SK-N-SH (cell line): ENCODE measurements at regions not wholly inside any gene's neighbourhood (a gene's known extent, or its start where the extent isn't known, plus 50 kb on each side); places are given as distances from the start of the nearest gene placed in this dataset.

Experiments used
- CTCF ChIA-PET: fragments of 300-600, 350-600 bp; formaldehyde crosslinking; extraction: SDS; loops from one replicate; lab custom pipeline; 2021; lab: Yijun Ruan, JAX
- POLR2A ChIA-PET: fragments of 350-600 bp; sonication (Branson Sonifier 250); formaldehyde crosslinking; extraction: SDS; loops from one replicate; lab custom pipeline; 2020; ENCODE audit warnings: antibody characterized with exemption, inconsistent platforms; lab: Yijun Ruan, JAX
- DNase-seq: peaks from one replicate; pipeline ENCODE4 v3.0.0; 2012
- H2AFZ ChIP-seq: fragments of 200-600 bp; sonication (generic); 2 replicates; pipeline ENCODE4 v1.8.1; 2016; ENCODE audit warnings: antibody characterized with exemption, mild to moderate bottlenecking, low read depth
- H3F3A ChIP-seq: fragments of 200-600 bp; sonication (generic); replicated peaks from 2 replicates; pipeline ENCODE3; 2016; ENCODE audit warnings: antibody characterized with exemption, mild to moderate bottlenecking; ENCODE audit not compliant: insufficient read depth
- H3K27ac ChIP-seq, 2 experiments: fragments of 200-500 bp in 1 of 2; fragments of 200-600 bp in 1 of 2; sonication (Bioruptor generic) in 1 of 2; sonication (generic), shearing (Covaris generic) in 1 of 2; 2 replicates each; pipeline versions ENCODE4 v1.5.1 to v1.6.1; 2014 to 2016; ENCODE audit warnings: low read depth in 2 of 2, inconsistent platforms in 1 of 2, low read length in 1 of 2, mild to moderate bottlenecking in 1 of 2, mixed read lengths in 1 of 2
- H3K27me3 ChIP-seq: fragments of 200-600 bp; sonication (generic), shearing (Covaris generic); 2 replicates; pipeline ENCODE4 v1.6.1; 2016; ENCODE audit warnings: mixed run types; ENCODE audit not compliant: insufficient read depth
- H3K36me3 ChIP-seq, 2 experiments: fragments of 200-500 bp in 1 of 2; fragments of 200-600 bp in 1 of 2; sonication (Bioruptor generic) in 1 of 2; sonication (generic) in 1 of 2; replicated peaks in 1 of 2; 2 replicates each; pipeline versions ENCODE3 to v1.5.1; 2014 to 2016; ENCODE audit warnings: low read length in 1 of 2, mild to moderate bottlenecking in 1 of 2; ENCODE audit not compliant: insufficient read depth in 2 of 2, control insufficient read depth in 1 of 2
- H3K4me1 ChIP-seq, 2 experiments: fragments of 200-500 bp in 1 of 2; fragments of 200-600 bp in 1 of 2; sonication (Bioruptor generic) in 1 of 2; sonication (generic), shearing (Covaris generic) in 1 of 2; 2 replicates each; pipeline versions ENCODE4 v1.5.1 to v1.6.1; 2014 to 2016; ENCODE audit warnings: low read depth in 1 of 2, low read length in 1 of 2, mixed run types in 1 of 2; ENCODE audit not compliant: insufficient read depth in 2 of 2, control insufficient read depth in 1 of 2
- H3K4me2 ChIP-seq: fragments of 200-600 bp; sonication (generic), shearing (Covaris generic); 2 replicates; pipeline ENCODE4 v1.6.1; 2017; ENCODE audit warnings: mixed run types
- H3K4me3 ChIP-seq, 2 experiments: fragments of 200-500 bp in 1 of 2; fragments of 200-600 bp in 1 of 2; sonication (Bioruptor generic) in 1 of 2; sonication (generic), shearing (Covaris generic) in 1 of 2; 2 replicates each; pipeline versions ENCODE4 v1.5.1 to v1.8.1; 2014 to 2016; ENCODE audit warnings: low read depth in 2 of 2, inconsistent platforms in 1 of 2, low read length in 1 of 2, mild to moderate bottlenecking in 1 of 2, mixed read lengths in 1 of 2, moderate library complexity in 1 of 2
- H3K79me2 ChIP-seq: fragments of 200-600 bp; sonication (generic); 2 replicates; pipeline ENCODE4 v1.8.1; 2017; ENCODE audit warnings: mild to moderate bottlenecking; ENCODE audit not compliant: insufficient read depth
- H3K9ac ChIP-seq: fragments of 200-600 bp; sonication (generic); 2 replicates; pipeline ENCODE4 v1.6.1; 2017; ENCODE audit warnings: mixed run types
- H3K9me2 ChIP-seq: fragments of 200-600 bp; sonication (generic); 2 replicates; pipeline ENCODE4 v1.6.1; 2017; ENCODE audit warnings: mixed run types
- H3K9me3 ChIP-seq: fragments of 200-600 bp; sonication (generic); 2 replicates; pipeline ENCODE4 v1.6.1; 2017; ENCODE audit warnings: mixed run types, mild to moderate bottlenecking, moderate library complexity
- H4K20me1 ChIP-seq: fragments of 200-600 bp; sonication (generic); 2 replicates; pipeline ENCODE4 v1.6.1; 2017; ENCODE audit warnings: mild to moderate bottlenecking, mixed run types; ENCODE audit not compliant: insufficient read depth
- CHD2 ChIP-seq: fragments of 150-350 bp; IDR thresholded peaks from 2 replicates; pipeline ENCODE4 v1.6.1; 2018; ENCODE audit warnings: low read length; ENCODE audit not compliant: partially characterized antibody
- ELF1 ChIP-seq: IDR thresholded peaks from 2 replicates; pipeline ENCODE4 v1.4.0; 2012
- EP300 ChIP-seq, 2 experiments: IDR thresholded peaks; 2 replicates each; pipeline versions ENCODE4 v1.4.0 to v1.6.1; 2012; ENCODE audit warnings: borderline replicate concordance in 1 of 2, low read depth in 1 of 2, low read length in 1 of 2
- FOSL2 ChIP-seq: IDR thresholded peaks from 2 replicates; pipeline ENCODE4 v1.4.0; 2012; ENCODE audit warnings: low read depth, mild to moderate bottlenecking, moderate library complexity, borderline replicate concordance
- FOXJ3 ChIP-seq: sonication (generic); formaldehyde crosslinking; IDR thresholded peaks from 2 replicates; pipeline ENCODE4 v1.5.1; 2020; ENCODE audit warnings: mild to moderate bottlenecking, missing genetic modification reagents
- FOXM1 ChIP-seq: IDR thresholded peaks from 2 replicates; pipeline ENCODE4 v1.4.0; 2012; ENCODE audit warnings: low read depth, mild to moderate bottlenecking
- GATA2 ChIP-seq: sonication (generic); formaldehyde crosslinking; IDR thresholded peaks from 2 replicates; pipeline ENCODE4 v1.5.0; 2020; ENCODE audit warnings: mild to moderate bottlenecking, missing genetic modification reagents
- RAD21 ChIP-seq: IDR thresholded peaks from 2 replicates; pipeline ENCODE4 v1.6.1; 2012; ENCODE audit warnings: mild to moderate bottlenecking, low read length
- SIN3A ChIP-seq: IDR thresholded peaks from 2 replicates; pipeline ENCODE4 v1.6.1; 2012; ENCODE audit warnings: low read depth, mild to moderate bottlenecking, low read length, moderate library complexity, borderline replicate concordance
- TAF1 ChIP-seq: IDR thresholded peaks from 2 replicates; pipeline ENCODE4 v1.6.1; 2012; ENCODE audit warnings: low read depth, mild to moderate bottlenecking, low read length, moderate library complexity, borderline replicate concordance
- WGBS: methylation state at CpG from one replicate; pipeline ENCODE4 v1.1.6; 2017; ENCODE audit warnings: low lambda C conversion rate; 5-methylcytosine and 5-hydroxymethylcytosine counted together
- TF ChIP-seq, protein P1 (sequence below): fragments of 150-350 bp; IDR thresholded peaks from 2 replicates; pipeline ENCODE4 v1.6.1; 2017; ENCODE audit warnings: antibody characterized with exemption, low read length, low read depth, borderline replicate concordance
- TF ChIP-seq, protein P2 (sequence below): IDR thresholded peaks from 2 replicates; pipeline ENCODE4; 2012
- TF ChIP-seq, protein P3 (sequence below): IDR thresholded peaks from 2 replicates; pipeline ENCODE4 v1.4.0; 2012; ENCODE audit warnings: low read depth, borderline replicate concordance
- TF ChIP-seq, protein P4 (sequence below): IDR thresholded peaks from 2 replicates; pipeline ENCODE4 v1.4.0; 2012; ENCODE audit warnings: low read depth, borderline replicate concordance

DNA sequence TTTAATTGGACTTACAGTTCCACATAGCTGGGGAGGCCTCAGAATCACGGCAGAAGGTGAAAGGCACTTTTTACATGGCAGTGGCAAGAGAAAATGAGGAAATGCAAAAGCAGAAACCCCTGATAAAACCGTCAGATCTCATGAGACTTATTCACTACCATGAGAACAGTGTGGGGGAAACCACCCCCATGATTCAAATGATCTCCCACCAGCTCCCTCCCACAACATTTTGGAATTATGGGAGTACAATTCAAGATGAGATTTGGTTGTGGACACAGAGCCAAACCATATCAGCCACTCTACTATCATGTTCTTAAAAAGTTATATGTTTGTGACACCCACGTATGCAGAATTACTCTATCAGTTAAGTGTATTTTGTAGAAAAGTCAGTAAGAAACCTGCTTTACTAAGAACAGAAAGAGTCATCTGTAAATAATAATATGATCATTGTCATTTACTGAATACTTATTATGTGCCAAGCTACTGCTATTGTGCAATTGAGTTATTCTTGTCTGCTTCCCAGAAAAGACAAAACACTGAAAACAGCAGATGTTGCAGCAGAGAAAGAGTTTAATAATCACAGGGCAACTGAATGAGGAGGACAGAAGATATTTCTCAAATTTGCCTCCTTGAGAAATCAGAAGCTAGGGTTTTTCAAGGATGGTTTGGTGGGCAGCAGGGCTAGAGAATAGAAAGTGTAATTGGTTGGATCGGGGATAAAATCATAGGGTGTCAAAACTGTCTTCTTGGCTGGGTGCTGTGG is 207.7 kb upstream of the FGGY start:
- Histone ChIP-seq H3K79me2 (no peaks in the 10 kb centered on the region), H3K4me3 (no peak overlapping the region), H3K4me1 (peaks cover under 1 to 5% of the 10 kb centered on the region in 2 experiments; a peak in 2 of 4 replicates), H3K4me2 (no peak overlapping the region), H3K36me3 (no peaks in the 10 kb centered on the region)
- TF ChIP-seq, protein P1, sequence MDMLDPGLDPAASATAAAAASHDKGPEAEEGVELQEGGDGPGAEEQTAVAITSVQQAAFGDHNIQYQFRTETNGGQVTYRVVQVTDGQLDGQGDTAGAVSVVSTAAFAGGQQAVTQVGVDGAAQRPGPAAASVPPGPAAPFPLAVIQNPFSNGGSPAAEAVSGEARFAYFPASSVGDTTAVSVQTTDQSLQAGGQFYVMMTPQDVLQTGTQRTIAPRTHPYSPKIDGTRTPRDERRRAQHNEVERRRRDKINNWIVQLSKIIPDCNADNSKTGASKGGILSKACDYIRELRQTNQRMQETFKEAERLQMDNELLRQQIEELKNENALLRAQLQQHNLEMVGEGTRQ = no peak
- TF ChIP-seq, protein P2, sequence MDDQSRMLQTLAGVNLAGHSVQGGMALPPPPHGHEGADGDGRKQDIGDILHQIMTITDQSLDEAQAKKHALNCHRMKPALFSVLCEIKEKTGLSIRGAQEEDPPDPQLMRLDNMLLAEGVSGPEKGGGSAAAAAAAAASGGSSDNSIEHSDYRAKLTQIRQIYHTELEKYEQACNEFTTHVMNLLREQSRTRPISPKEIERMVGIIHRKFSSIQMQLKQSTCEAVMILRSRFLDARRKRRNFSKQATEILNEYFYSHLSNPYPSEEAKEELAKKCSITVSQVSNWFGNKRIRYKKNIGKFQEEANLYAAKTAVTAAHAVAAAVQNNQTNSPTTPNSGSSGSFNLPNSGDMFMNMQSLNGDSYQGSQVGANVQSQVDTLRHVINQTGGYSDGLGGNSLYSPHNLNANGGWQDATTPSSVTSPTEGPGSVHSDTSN = no peak
- TF ChIP-seq, protein P3, sequence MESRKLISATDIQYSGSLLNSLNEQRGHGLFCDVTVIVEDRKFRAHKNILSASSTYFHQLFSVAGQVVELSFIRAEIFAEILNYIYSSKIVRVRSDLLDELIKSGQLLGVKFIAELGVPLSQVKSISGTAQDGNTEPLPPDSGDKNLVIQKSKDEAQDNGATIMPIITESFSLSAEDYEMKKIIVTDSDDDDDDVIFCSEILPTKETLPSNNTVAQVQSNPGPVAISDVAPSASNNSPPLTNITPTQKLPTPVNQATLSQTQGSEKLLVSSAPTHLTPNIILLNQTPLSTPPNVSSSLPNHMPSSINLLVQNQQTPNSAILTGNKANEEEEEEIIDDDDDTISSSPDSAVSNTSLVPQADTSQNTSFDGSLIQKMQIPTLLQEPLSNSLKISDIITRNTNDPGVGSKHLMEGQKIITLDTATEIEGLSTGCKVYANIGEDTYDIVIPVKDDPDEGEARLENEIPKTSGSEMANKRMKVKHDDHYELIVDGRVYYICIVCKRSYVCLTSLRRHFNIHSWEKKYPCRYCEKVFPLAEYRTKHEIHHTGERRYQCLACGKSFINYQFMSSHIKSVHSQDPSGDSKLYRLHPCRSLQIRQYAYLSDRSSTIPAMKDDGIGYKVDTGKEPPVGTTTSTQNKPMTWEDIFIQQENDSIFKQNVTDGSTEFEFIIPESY = no peak
- TF ChIP-seq RAD21 (no peak), TAF1 (no peak), GATA2 (no peak), FOSL2 (no peak), CHD2 (no peak), ELF1 (no peak), FOXM1 (no peak), EP300 (IDR thresholded peaks at IDR 0.05; ENCODE audit: borderline replicate concordance in 1 of 2, low read depth in 1 of 2, low read length in 1 of 2) (no peak), FOXJ3 (no peak), SIN3A (no peak)
- TF ChIP-seq, protein P4, sequence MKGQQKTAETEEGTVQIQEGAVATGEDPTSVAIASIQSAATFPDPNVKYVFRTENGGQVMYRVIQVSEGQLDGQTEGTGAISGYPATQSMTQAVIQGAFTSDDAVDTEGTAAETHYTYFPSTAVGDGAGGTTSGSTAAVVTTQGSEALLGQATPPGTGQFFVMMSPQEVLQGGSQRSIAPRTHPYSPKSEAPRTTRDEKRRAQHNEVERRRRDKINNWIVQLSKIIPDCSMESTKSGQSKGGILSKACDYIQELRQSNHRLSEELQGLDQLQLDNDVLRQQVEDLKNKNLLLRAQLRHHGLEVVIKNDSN = no peak
- TF ChIP-seq, all 33 proteins: peak for 0
- no peak overlapping the region for H3K27ac ChIP-seq
- CTCF ChIA-PET = interaction anchor here (0.8 kb wide), 1 partner anchor 11 kb away, joined by 3 read pairs; no protein-coding TSS in a partner anchor
- no peak overlapping the region for H2AFZ ChIP-seq
- WGBS = 93% methylated on average over 4 of the region's 4 CpGs
- no peaks in the 10 kb centered on the region for H3F3A ChIP-seq
- no peak for DNase-seq
- no peaks in the 10 kb centered on the region for H4K20me1 ChIP-seq
- no peaks in the 10 kb centered on the region for H3K27me3 ChIP-seq
- H3K9me3 ChIP-seq = peaks cover 10% of the 10 kb centered on the region; the same call in 1 of the 2 replicates
- H3K9me2 ChIP-seq = no peaks in the 10 kb centered on the region
- POLR2A ChIA-PET = no interaction called here
- H3K9ac ChIP-seq = no peak overlapping the region
